ENCODE measurements at regions not wholly inside any gene's neighbourhood (a gene's known extent, or its start where the extent isn't known, plus 50 kb on each side); places are given as distances from the start of the nearest gene placed in this dataset.

GRCh38 chr2:217717646-217718045 lies 285.1 kb downstream of the TNS1 start:
- no peak for DNase-seq

DNA sequence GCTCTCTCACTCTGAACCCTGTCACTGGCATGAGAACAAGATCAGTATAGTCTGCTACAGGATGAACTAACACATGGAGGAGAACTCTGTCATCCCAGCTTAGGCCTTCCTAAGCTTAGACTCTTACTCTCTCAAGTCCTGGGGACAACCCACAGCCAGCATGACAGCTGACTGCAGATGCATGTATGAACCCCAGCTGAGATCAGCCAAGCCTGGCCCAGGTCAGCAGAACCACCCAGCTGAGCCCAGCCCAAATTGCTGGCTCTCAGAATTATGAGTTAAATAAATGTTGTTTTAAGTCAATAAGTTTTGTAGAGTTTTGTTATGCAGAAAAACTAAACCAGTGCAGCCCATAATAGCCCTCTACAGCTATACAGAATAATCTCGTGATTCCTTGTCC lies 287.3 kb downstream of the TNS1 start:
- DNase-seq: no peak

DNA sequence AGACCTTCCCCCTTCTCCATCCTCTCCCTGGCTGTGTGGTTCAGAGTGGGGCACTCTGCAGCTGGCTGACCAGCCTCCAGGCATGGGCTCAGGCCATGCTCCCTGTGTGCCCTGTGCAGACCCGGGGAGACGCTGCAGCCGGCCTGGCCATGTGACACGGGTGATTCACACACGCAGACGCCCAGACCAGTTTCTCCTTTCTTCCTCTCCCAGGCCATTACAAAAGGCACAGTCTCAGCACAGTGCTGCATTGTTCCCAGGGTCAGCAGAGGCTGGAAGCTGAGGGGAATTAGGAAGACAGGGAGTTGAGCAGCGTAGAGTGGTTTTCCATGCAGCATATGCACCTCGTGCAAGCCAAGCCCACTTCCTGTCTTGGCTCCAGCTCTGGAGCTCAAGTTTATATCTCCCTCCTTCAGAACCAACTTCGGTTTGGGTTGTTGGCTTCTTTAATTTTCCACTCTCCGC lies 288.5 kb downstream of the TNS1 start:
- no peak for DNase-seq

GRCh38 chr2:217713395-217714286 lies 289.2 kb downstream of the TNS1 start:
- DNase-seq: peak in 1 of 2 experiments; percentile 26

- no peak for DNase-seq
Measured at GRCh38 chr2:217712431-217712830, 290.4 kb downstream of the TNS1 start.

DNA sequence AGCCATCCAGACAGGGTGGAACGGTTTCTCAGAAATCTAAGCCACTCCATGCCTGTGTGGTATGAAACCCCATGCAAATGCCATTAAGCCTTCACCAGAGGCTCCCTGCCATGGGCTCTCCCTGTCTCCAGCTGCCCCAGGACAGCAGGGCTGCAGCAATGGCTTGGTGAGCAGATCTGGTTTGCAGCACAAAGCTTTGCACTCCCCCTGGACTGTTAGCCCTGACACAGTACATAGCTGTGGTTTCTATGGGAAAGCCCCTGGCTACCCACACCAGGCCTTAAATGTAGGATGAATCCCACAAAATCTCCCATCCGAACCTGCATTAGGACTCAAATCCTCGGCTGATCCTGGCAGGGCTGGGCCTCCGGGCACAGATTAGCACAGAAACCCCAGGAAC lies 291.6 kb downstream of the TNS1 start:
- DNase-seq: no peak

DNA sequence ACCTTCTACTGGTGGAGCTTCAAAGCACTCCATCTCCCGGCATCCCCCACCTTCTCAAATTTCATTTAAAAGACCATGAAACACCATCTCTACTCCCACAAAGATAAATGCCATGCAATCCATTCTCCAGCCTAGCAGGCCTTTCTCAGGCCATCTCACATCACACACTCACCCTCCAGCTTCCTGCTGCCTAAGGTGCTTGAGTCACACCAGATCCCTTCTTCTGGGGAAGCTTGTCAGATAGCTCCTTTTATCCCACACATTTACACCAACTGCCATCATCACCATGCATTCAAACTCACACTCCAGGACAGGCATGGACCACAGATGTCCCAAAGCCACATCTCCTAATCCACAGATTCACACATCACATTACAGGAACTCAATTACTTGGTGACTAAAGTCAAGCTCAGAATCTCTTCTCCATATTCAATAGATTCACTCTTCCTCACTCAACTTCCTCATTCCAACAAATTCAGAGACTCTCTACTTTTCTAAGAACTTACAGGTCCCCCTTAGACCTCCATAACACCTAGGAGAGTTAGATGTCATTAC lies 292.5 kb downstream of the TNS1 start:
- DNase-seq: no peak

DNA sequence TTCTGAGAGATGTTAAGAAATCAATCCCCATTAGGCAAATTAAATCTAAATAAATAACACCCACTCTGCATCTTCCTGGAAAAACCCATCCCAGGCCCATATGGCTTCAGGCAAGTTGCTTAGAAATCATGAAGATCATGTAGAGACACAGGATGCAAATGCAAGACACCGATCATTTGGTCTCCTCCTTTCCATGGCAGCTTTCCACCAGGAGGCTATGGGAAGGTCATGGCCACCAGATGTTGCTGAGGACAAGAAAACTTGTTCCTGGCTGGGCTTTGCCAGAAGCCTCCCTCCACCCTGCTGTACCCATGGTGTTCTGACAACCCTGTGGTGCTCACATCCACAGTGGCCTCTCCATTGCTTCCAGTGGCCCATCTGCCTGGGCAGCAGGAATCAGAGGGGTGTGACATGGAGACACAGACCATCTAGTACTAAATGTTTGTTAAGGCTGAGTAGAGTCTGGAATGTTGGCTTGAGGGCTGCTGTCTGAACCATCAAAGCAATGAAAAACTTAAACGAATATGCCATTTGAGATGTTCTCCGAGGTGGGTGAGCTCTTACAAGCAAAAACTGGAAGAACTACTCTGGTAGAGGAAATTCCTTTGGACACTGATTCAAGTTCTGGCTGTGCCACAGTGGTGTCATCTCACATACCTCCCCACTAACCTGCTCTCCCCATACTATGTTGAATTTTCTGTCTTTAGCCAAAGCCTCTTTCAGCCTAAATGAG lies 293.2 kb downstream of the TNS1 start:
- no peak for DNase-seq

- DNase-seq: no peak
Measured at GRCh38 chr2:217707131-217707611, 295.6 kb downstream of the TNS1 start.

DNA sequence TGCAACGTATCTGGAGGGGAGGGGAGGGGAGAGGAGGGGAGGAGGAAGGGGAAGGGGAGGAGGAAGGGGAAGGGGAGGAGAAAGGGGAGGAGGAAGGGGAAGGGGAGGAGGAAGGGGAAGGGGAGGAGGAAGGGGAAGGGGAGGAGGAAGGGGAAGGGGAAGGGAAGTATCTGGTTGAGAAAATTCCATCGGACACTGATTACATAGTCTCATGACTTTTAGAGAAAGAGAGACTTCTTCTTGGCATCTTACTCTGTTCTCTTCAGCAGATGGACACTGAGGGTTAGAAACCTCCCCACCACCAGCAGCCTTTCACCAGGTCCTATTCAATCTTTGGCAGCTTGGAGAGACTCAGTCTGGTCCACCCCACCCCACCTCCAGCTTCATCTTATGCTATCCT lies 296.3 kb downstream of the TNS1 start:
- DNase-seq: no peak

- no peak for DNase-seq
Measured at GRCh38 chr2:217706095-217706494, 296.7 kb downstream of the TNS1 start.

GRCh38 chr2:217705461-217705860 lies 297.3 kb downstream of the TNS1 start:
- no peak for DNase-seq

- DNase-seq: no peak
Measured at GRCh38 chr2:217703999-217704398, 298.8 kb downstream of the TNS1 start.

GRCh38 chr2:217703102-217703501 lies 299.7 kb downstream of the TNS1 start:
- no peak for DNase-seq

DNA sequence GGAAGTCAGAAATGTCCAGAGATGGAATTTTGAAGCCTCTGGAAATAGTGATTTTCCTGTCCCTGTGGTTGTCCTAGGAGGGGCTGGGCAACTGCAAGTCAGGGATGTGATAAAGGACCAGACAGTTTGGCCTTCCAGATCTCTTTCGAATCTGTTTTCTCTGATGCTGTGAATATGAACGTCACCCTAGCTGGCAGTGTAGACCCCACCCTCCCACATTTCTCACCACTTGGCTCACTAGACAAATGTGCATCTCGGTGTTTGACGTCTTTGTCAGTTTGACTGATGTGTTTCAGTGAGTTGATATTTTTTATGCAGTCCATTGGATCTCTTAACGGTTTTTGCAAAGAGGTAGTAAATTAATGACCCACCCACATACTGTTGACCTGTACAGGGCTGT lies 301.2 kb downstream of the TNS1 start:
- DNase-seq: no peak

DNA sequence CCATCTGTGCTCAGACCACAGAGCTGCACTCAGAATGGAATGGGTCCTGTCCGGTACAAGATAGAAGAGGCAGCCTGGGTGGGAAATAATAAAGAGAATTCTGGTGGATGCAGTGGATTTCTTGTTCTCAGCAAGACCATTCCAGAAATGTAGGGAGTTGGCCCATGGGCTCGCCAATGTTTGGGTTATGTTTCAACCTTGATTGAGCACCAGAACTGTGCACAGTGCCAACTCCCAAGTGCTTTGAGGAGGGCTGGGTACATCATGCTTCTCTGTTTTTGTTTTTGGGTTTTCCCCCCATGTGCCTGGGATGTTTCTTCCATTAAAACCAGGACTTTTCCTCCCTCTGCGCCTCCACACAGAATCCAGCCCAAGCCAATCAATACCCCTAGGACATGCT lies 304.1 kb downstream of the TNS1 start:
- no peak for DNase-seq

GRCh38 chr2:217695033-217695520 lies 307.7 kb downstream of the TNS1 start:
- no peak for DNase-seq

- no peak for DNase-seq
Measured at GRCh38 chr2:217694291-217694690, 308.5 kb downstream of the TNS1 start.

- DNase-seq: no peak
Measured at GRCh38 chr2:217693363-217693762, 309.4 kb downstream of the TNS1 start.

- DNase-seq: no peak
Measured at GRCh38 chr2:217691920-217692666, 310.7 kb downstream of the TNS1 start.

DNA sequence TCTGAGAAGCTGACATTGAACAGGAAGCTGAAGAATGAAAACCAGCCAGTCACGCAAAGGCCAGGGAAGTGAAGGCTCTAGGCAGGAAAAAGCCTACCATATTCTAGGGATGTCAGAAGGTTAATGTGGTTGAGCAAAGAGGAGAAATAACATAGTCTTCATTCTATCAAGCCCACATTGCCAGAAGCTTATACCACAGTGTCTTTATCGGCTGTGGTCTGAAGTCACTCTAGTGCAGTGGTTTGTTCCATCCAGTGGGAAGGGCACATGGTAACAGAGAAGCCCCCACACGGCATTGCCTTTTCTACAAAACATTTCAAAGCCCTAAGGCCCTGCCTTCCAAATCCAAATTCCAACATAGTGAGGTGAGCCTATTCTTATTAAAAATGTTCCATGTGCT lies 311.3 kb downstream of the TNS1 start:
- DNase-seq: no peak

GRCh38 chr2:217689053-217689452 lies 313.7 kb downstream of the TNS1 start:
- DNase-seq: no peak

DNA sequence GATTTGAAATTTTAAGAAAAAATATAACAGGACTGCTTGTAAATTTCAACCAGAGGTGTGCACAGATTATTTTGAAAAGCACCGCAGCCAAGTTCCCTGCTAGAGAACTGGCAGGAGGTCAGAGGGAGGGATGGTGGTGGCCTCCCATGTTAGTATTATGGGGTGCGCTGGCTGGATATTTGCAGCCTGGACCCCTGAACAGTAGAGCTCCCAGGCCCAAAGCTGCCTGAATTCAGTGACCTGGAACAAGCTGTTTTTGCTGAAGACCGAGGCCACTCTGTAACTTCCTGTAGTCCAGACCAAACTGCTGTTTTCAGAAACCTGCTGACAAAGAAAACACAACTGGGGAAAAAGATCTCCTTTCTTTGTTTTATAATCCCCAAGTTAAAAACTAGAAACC lies 314.3 kb downstream of the TNS1 start:
- no peak for DNase-seq
